Small intestine (tissue), 7 donors: ENCODE measurements at regions not wholly inside any gene's neighbourhood (a gene's known extent, or its start where the extent isn't known, plus 50 kb on each side); places are given as distances from the start of the nearest gene placed in this dataset.
A peak's percentile ranks its signal among the peaks of the same experiment; 100 is the strongest.

Source experiments
- DNase-seq, 2 donors: peaks; one replicate each; pipeline versions ENCODE4 v3.0.0 to v3.0.0-alpha.2; 2013
- FAIRE-seq: peaks from 2 replicates; lab custom pipeline; 2012; peaks lifted over from hg19 to GRCh38; lab: Jason Lieb, UNC
- H3K27ac ChIP-seq, 3 donors: one replicate each; pipeline ENCODE4 v1.5.1; 2013; ENCODE audit warnings: low read length in 2 of 3, mild to moderate bottlenecking in 2 of 3, control low read depth in 1 of 3, inconsistent platforms in 1 of 3, low read depth in 1 of 3, moderate library complexity in 1 of 3
- H3K27me3 ChIP-seq, 3 donors: one replicate each; pipeline ENCODE4 v1.6.1; 2013; ENCODE audit warnings: low read length in 3 of 3, inconsistent platforms in 1 of 3; ENCODE audit not compliant: control insufficient read depth in 3 of 3, insufficient read depth in 3 of 3
- H3K36me3 ChIP-seq, 3 donors: one replicate each; pipeline ENCODE4 v1.6.1; 2013; ENCODE audit warnings: low read length in 3 of 3, inconsistent platforms in 1 of 3, low read depth in 1 of 3, mild to moderate bottlenecking in 1 of 3, moderate library complexity in 1 of 3; ENCODE audit not compliant: control insufficient read depth in 3 of 3, insufficient read depth in 2 of 3
- H3K4me1 ChIP-seq, 3 donors: one replicate each; pipeline ENCODE4 v1.6.1; 2013; ENCODE audit warnings: low read length in 2 of 3, inconsistent platforms in 1 of 3, low read depth in 1 of 3, mild to moderate bottlenecking in 1 of 3, moderate library complexity in 1 of 3; ENCODE audit not compliant: control insufficient read depth in 3 of 3, insufficient read depth in 2 of 3
- H3K4me3 ChIP-seq, 3 donors: one replicate each; pipeline ENCODE4 v1.5.1; 2013; ENCODE audit warnings: low read length in 3 of 3, control low read depth in 1 of 3, inconsistent platforms in 1 of 3, low read depth in 1 of 3, mild to moderate bottlenecking in 1 of 3, moderate library complexity in 1 of 3
- H3K9me3 ChIP-seq, 2 donors: one replicate each; pipeline ENCODE4 v1.6.1; 2013; ENCODE audit warnings: low read depth in 1 of 2, low read length in 1 of 2; ENCODE audit not compliant: control insufficient read depth in 2 of 2, insufficient read depth in 1 of 2
- WGBS, 3 donors: extraction: QIAGEN DNeasy Blood & Tissue Kit; methylation state at CpG; one replicate each; pipeline ENCODE4 v1.1.7; 2013; 5-methylcytosine and 5-hydroxymethylcytosine counted together
- donor health status: healthy with polysubstance abuse.
- donor health status: control.
- donor health status: control.
- donor health status: Bipolar disorder and iron deficiency.
- donor health status: healthy.

DNA sequence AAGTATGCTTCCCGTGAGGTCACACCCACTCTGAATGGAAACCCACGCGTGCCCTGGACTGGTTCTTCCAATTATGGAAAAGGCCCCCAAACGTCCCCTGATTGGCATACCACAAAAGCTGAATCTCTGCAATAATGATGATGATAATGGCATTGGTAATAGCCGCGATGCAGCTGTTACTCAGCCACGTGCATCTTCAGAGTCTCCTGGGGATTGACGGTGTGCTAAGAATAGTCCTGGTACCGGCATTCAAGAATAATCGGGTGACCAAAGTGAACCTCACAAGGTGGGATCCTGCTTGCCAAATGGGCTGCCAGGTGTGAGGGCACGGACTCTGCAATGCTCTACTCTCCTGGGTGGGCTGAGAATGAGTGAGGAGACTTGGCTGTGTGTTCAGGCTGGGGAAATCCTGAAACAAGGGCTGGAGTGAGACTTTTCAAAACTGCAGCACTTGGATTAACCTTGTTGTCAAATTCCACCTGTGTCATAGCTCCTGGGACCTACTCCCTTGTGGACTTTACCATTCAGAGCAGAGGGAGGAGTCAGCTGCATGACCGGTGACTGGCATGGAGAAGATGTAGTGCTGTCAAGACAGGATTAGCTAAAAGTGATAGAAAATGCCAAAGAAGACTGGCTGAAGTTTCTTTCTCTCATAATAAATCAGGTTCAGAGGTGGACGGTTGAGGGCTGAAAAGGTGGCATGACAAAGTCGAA is 615.4 kb downstream of the MID1IP1 start:
- Histone ChIP-seq H3K9me3 (no peaks in the 10 kb centered on the region), H3K4me1 (peaks cover 0 to 34% (median 0%) of the 10 kb centered on the region in 3 donors), H3K27ac (no peak overlapping the region), H3K27me3 (no peaks in the 10 kb centered on the region), H3K36me3 (no peaks in the 10 kb centered on the region), H3K4me3 (no peak overlapping the region)
- FAIRE-seq = no peak
- peak; percentile 55 to 56 for DNase-seq
- WGBS, 3 donors = 73 to 84% (median 78%) methylated on average over 14 of the region's 14 CpGs

- Histone ChIP-seq H3K4me1 (peaks cover 0 to 34% (median 0%) of the 10 kb centered on the region in 3 donors), H3K27me3 (no peaks in the 10 kb centered on the region), H3K27ac (peak overlapping the region in 1 of 3 donors; percentile 0), H3K4me3 (no peak overlapping the region), H3K9me3 (no peaks in the 10 kb centered on the region), H3K36me3 (no peaks in the 10 kb centered on the region)
- DNase-seq (peak in 1 of 2 donors; percentile 34), FAIRE-seq (no peak)
- WGBS, 3 donors = 40 to 64% (median 44%) methylated on average over 4 of the region's 4 CpGs
These were observed 617.0 kb downstream of the MID1IP1 start for GRCh38 chrX:39418254-39418704.

- DNase-seq (no peak), FAIRE-seq (no peak)
- peaks cover 0 to 32% (median 0%) of the 10 kb centered on the region in 3 donors for H3K4me1 ChIP-seq
These were observed 617.7 kb downstream of the MID1IP1 start for GRCh38 chrX:39418731-39419638.

DNA sequence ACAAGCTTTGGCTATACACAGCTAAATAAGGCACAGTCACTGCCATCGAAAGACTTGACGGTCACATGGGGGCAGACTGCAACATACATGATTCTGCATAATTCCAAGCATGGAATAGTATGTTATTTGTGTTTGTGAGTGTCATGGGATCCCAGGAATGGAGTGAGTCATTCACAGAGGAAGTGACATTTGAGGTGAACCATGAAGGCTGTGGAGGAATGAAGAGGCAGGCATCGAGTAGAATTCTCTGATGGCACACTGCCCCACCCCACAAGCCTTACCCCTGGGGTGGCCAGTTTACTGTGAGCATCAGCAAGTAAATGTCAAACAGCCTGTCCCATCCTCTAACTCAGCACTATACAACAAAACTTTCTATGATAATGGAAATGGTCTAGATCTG is 619.7 kb downstream of the MID1IP1 start:
- WGBS, 3 donors = 74 to 90% (median 79%) methylated on average over 3 of the region's 3 CpGs
- Histone ChIP-seq H3K27me3 (no peaks in the 10 kb centered on the region), H3K4me3 (no peak overlapping the region), H3K4me1 (peaks cover 0 to 21% (median 0%) of the 10 kb centered on the region in 3 donors), H3K9me3 (no peaks in the 10 kb centered on the region), H3K27ac (no peak overlapping the region), H3K36me3 (no peaks in the 10 kb centered on the region)
- DNase-seq (no peak), FAIRE-seq (no peak)

More at GRCh38 chrX:39418731-39419638, 617.7 kb downstream of the MID1IP1 start:
- Histone ChIP-seq H3K4me3 (no peak overlapping the region), H3K9me3 (no peaks in the 10 kb centered on the region), H3K27ac (peak overlapping the region in 2 of 3 donors; percentile 22 to 70), H3K36me3 (no peaks in the 10 kb centered on the region), H3K27me3 (no peaks in the 10 kb centered on the region)
- WGBS, 3 donors = 63 to 80% (median 77%) methylated on average over 25 to 29 of the region's 29 CpGs

DNA sequence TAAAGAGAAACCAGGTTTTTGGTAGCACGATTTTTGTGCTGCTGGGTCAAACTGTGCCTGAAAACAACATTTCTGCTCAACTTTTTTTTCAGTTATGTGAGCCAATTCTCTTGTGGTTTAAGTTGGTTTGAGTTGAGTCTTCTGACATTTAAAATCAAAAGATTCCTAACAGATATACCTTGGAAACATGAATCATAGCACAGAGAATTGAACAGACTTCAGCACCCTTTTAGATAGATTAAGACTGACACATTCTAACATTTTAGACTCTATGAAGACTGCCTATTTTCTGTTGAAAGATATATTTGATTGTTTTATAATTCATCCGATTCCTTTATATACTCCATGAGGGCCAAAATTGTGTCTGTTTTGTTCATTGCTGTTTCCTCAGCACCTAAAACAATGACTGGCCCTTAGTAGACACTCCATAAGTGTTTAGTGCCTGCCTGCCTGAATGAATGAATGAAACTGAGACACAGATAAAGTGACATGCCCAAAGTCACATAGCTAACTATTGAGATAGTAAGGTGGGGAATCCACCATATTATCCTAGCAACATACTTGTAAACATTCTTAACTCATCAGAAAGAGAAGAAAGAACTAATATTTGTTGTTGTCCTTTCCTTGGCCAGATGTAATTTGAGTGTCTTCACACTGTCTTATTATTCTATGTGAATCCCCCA is 624.0 kb downstream of the MID1IP1 start:
- Histone ChIP-seq H3K27ac (no peak overlapping the region), H3K4me1 (peaks cover 0 to 20% (median 0%) of the 10 kb centered on the region in 3 donors), H3K9me3 (no peaks in the 10 kb centered on the region), H3K36me3 (no peaks in the 10 kb centered on the region), H3K27me3 (no peaks in the 10 kb centered on the region), H3K4me3 (no peak overlapping the region)
- DNase-seq = no peak
- FAIRE-seq = no peak
- 77 to 89% (median 86%) methylated on average over 2 of the region's 2 CpGs for WGBS, 3 donors

DNA sequence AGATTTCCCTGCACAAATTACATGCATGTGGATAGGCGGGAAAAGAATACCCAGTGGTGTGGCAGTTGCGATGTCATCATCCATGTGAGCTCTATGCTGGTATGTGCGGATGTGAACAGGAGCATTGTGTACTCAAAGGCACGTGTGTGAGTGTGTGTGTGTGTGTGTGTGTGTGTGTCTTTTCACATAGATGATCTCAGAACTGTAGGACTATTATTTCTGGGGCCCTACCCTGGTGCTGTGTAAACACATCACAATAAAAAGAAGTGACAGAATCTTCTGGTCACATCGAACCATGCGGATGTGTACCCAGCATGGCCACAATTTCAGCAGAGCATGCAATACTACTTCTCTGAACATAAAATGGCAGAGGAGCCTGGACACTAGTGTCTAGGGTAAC is 624.8 kb downstream of the MID1IP1 start:
- H3K36me3 ChIP-seq = no peaks in the 10 kb centered on the region
- FAIRE-seq = no peak

DNA sequence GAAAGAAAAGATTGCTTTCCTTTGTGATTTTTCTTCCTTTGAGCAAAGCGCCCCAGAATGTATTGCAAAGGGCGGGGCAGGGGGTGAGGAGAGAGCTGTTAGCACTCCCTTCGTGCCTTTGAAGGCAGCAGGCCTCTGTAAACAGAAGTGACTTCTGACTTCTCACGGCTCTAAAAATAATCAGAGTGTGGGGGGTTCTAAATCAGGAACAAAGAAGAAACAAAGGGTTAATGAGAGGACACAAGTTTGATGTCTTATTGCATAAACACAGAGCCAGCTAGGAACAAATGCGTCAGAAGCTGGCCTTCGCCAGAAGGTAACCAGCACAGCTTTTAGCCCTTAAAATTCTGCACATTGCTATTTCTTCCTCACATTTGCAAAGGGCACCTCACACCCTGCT is 626.2 kb downstream of the MID1IP1 start:
- no peak for FAIRE-seq
- H3K4me1 ChIP-seq = peaks cover 0 to 25% (median 0%) of the 10 kb centered on the region in 3 donors
- no peaks in the 10 kb centered on the region for H3K9me3 ChIP-seq
- no peak overlapping the region for H3K4me3 ChIP-seq
- DNase-seq = no peak
- H3K27ac ChIP-seq = no peak overlapping the region
- no peaks in the 10 kb centered on the region for H3K36me3 ChIP-seq
- no peaks in the 10 kb centered on the region for H3K27me3 ChIP-seq
- 45 to 55% (median 52%) methylated on average over 6 of the region's 6 CpGs for WGBS, 3 donors

More for the DNA sequence above, 624.8 kb downstream of the MID1IP1 start:
- no peak overlapping the region for H3K4me3 ChIP-seq
- WGBS, 3 donors = 84 to 90% (median 86%) methylated on average over 6 of the region's 6 CpGs
- H3K27ac ChIP-seq = no peak overlapping the region
- no peak for DNase-seq
- no peaks in the 10 kb centered on the region for H3K27me3 ChIP-seq
- no peaks in the 10 kb centered on the region for H3K9me3 ChIP-seq
- peaks cover 0 to 20% (median 0%) of the 10 kb centered on the region in 3 donors for H3K4me1 ChIP-seq

- 69 to 77% (median 76%) methylated on average over 3 of the region's 3 CpGs for WGBS, 3 donors
- no peak overlapping the region for H3K4me3 ChIP-seq
- H3K36me3 ChIP-seq = no peaks in the 10 kb centered on the region
- FAIRE-seq (no peak), DNase-seq (no peak)
- H3K4me1 ChIP-seq = peaks cover 0 to 27% (median 0%) of the 10 kb centered on the region in 3 donors
- no peak overlapping the region for H3K27ac ChIP-seq
- no peaks in the 10 kb centered on the region for H3K27me3 ChIP-seq
- H3K9me3 ChIP-seq = no peaks in the 10 kb centered on the region
These were observed 626.6 kb downstream of the MID1IP1 start for GRCh38 chrX:39427906-39428305.
